A673 (cell line): ENCODE measurements at regions not wholly inside any gene's neighbourhood (a gene's known extent, or its start where the extent isn't known, plus 50 kb on each side); places are given as distances from the start of the nearest gene placed in this dataset.

Experiments
- CTCF ChIP-seq: fragments of 300-800, 200-600 bp; sonication (generic); conservative IDR thresholded peaks from 2 replicates; pipeline ENCODE4 v1.5.1; 2017; ENCODE audit warnings: low read depth, mild to moderate bottlenecking, antibody characterized with exemption, low read length, moderate library complexity, mixed read lengths
- EZH2 ChIP-seq: fragments of 200-600 bp; sonication (generic); IDR thresholded peaks from 2 replicates; pipeline ENCODE4 v1.6.1; 2017; ENCODE audit warnings: borderline replicate concordance, low read depth, mild to moderate bottlenecking, mixed read lengths, antibody characterized with exemption, low read length; ENCODE audit not compliant: poor library complexity, severe bottlenecking

DNA sequence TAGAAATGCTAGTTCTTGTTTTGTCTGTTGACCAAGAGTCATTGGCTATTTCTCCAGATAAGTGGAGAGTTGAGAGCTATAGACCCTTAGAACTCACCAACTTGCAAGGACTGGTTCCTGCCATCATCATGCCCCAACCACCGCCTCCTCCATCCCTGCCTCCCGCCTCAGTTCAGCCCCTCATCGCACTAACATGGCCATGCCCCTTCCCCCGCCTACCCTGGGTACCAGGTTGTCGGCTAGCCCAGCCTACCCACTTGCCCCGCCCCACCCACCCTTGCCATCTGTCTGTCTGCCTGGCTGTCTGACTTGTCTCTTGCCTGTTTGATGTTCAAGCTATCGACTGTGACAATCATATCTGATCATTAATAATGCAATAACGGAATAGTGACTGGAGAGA, 154.1 kb downstream of the TRIM29 start:
- TF ChIP-seq CTCF (no peak), EZH2 (no peak)
